ENCODE measurements at regions not wholly inside any gene's neighbourhood (a gene's known extent, or its start where the extent isn't known, plus 50 kb on each side); places are given as distances from the start of the nearest gene placed in this dataset.

GRCh38 chr17:74063439-74063838 is 140.0 kb upstream of the RPL38 start:
- no peak overlapping the region for H3K4me3 ChIP-seq (ENCODE audit: low read depth in 2 of 2, low read length in 2 of 2)
- H3K27me3 ChIP-seq (ENCODE audit: control insufficient read depth, insufficient read depth, low read length), result peaks cover 41% of the 10 kb centered on the region
- no peak for TF ChIP-seq SIN3A (IDR thresholded peaks at IDR 0.05; ENCODE audit: borderline replicate concordance, insufficient read depth, low read depth, low read length)
- TF ChIP-seq, protein P1, sequence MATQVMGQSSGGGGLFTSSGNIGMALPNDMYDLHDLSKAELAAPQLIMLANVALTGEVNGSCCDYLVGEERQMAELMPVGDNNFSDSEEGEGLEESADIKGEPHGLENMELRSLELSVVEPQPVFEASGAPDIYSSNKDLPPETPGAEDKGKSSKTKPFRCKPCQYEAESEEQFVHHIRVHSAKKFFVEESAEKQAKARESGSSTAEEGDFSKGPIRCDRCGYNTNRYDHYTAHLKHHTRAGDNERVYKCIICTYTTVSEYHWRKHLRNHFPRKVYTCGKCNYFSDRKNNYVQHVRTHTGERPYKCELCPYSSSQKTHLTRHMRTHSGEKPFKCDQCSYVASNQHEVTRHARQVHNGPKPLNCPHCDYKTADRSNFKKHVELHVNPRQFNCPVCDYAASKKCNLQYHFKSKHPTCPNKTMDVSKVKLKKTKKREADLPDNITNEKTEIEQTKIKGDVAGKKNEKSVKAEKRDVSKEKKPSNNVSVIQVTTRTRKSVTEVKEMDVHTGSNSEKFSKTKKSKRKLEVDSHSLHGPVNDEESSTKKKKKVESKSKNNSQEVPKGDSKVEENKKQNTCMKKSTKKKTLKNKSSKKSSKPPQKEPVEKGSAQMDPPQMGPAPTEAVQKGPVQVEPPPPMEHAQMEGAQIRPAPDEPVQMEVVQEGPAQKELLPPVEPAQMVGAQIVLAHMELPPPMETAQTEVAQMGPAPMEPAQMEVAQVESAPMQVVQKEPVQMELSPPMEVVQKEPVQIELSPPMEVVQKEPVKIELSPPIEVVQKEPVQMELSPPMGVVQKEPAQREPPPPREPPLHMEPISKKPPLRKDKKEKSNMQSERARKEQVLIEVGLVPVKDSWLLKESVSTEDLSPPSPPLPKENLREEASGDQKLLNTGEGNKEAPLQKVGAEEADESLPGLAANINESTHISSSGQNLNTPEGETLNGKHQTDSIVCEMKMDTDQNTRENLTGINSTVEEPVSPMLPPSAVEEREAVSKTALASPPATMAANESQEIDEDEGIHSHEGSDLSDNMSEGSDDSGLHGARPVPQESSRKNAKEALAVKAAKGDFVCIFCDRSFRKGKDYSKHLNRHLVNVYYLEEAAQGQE (IDR thresholded peaks at IDR 0.05; ENCODE audit: insufficient read depth in 1 of 2, low read depth in 2 of 2, low read length in 1 of 2), result no peak
- no peak for TF ChIP-seq TCF7L2 (IDR thresholded peaks at IDR 0.05; ENCODE audit: low read depth, low read length)
- no peak for TF ChIP-seq CTCF (IDR thresholded peaks at IDR 0.05)
- no peak for TF ChIP-seq POLR2AphosphoS5 (IDR thresholded peaks at IDR 0.05; ENCODE audit: low read depth, low read length)
- BruUV-seq (replicated peaks), result no TSS peak
- H3K9me3 ChIP-seq (ENCODE audit: control insufficient read depth, insufficient read depth, low read depth, low read length), result no peaks in the 10 kb centered on the region
- in situ Hi-C loops (cut with HindIII; ENCODE audit: low pct_unique_long_range_greater_than_20kb, low sequenced_read_pairs), result no loop called here
- DNase-seq (ENCODE audit: low read depth, low spot score), result no peak
- H3K4me1 ChIP-seq (ENCODE audit: control insufficient read depth, insufficient read depth, low read length), result no peaks in the 10 kb centered on the region
- ATAC-seq, result no peak
- intact Hi-C loops (cut with micrococcal nuclease; ENCODE audit: unreplicated experiment), result no loop called here
- H3K36me3 ChIP-seq (ENCODE audit: control insufficient read depth, insufficient read depth, low read length), result no peaks in the 10 kb centered on the region
- CTCF ChIA-PET, result no interaction called here
- POLR2A ChIA-PET, result interaction anchor here (0.5 kb wide), 1 partner anchor 710 kb away, joined by 5 read pairs; no protein-coding TSS in a partner anchor
- H3K27ac ChIP-seq (ENCODE audit: low read length), result no peak overlapping the region

GRCh38 chr17:74070374-74070773 is 133.1 kb upstream of the RPL38 start:
- Histone ChIP-seq H3K27ac (ENCODE audit: low read length) (no peak overlapping the region), H3K27me3 (ENCODE audit: control insufficient read depth, insufficient read depth, low read length) (peaks cover 12% of the 10 kb centered on the region), H3K36me3 (ENCODE audit: control insufficient read depth, insufficient read depth, low read length) (no peaks in the 10 kb centered on the region), H3K9me3 (ENCODE audit: control insufficient read depth, insufficient read depth, low read depth, low read length) (no peaks in the 10 kb centered on the region; the same call in 1 of the 2 replicates), H3K4me3 (ENCODE audit: low read depth in 2 of 2, low read length in 2 of 2) (no peak overlapping the region), H3K4me1 (ENCODE audit: control insufficient read depth, insufficient read depth, low read length) (no peaks in the 10 kb centered on the region)
- ChIA-PET CTCF (no interaction called here), POLR2A (no interaction called here)
- ATAC-seq (no peak), DNase-seq (ENCODE audit: low read depth, low spot score) (no peak)
- in situ Hi-C loops (cut with HindIII; ENCODE audit: low pct_unique_long_range_greater_than_20kb, low sequenced_read_pairs) (no loop called here), intact Hi-C loops (cut with micrococcal nuclease; ENCODE audit: unreplicated experiment) (no loop called here)
- no TSS peak for BruUV-seq (replicated peaks)
- no peak for TF ChIP-seq CTCF (IDR thresholded peaks at IDR 0.05)
- TF ChIP-seq, protein P1 (IDR thresholded peaks at IDR 0.05; ENCODE audit: insufficient read depth in 1 of 2, low read depth in 2 of 2, low read length in 1 of 2), result no peak
- no peak for TF ChIP-seq TCF7L2 (IDR thresholded peaks at IDR 0.05; ENCODE audit: low read depth, low read length)
- TF ChIP-seq SIN3A (IDR thresholded peaks at IDR 0.05; ENCODE audit: borderline replicate concordance, insufficient read depth, low read depth, low read length), result no peak
- TF ChIP-seq POLR2AphosphoS5 (IDR thresholded peaks at IDR 0.05; ENCODE audit: low read depth, low read length), result no peak

Data from Panc1 (cell line).